Anterior cingulate cortex (tissue), 58 donors: ENCODE measurements at regions not wholly inside any gene's neighbourhood (a gene's known extent, or its start where the extent isn't known, plus 50 kb on each side); places are given as distances from the start of the nearest gene placed in this dataset.
"Not testable (repeated sequence)": the region's sequence is repeated elsewhere in the genome, so short reads cannot be mapped to it uniquely, and the experiment has no call there.

ENCODE experiments used
- DNase-seq, 58 donors: peaks; one replicate each; lab custom pipeline; 2025; lab: John Stamatoyannopoulos, UW

GRCh38 chr20:30164389-30164788 lies 1093.1 kb upstream of the DEFB115 start:
- not testable (repeated sequence) for DNase-seq

GRCh38 chr20:30167540-30167939 lies 1089.9 kb upstream of the DEFB115 start:
- DNase-seq, result no peak

DNA sequence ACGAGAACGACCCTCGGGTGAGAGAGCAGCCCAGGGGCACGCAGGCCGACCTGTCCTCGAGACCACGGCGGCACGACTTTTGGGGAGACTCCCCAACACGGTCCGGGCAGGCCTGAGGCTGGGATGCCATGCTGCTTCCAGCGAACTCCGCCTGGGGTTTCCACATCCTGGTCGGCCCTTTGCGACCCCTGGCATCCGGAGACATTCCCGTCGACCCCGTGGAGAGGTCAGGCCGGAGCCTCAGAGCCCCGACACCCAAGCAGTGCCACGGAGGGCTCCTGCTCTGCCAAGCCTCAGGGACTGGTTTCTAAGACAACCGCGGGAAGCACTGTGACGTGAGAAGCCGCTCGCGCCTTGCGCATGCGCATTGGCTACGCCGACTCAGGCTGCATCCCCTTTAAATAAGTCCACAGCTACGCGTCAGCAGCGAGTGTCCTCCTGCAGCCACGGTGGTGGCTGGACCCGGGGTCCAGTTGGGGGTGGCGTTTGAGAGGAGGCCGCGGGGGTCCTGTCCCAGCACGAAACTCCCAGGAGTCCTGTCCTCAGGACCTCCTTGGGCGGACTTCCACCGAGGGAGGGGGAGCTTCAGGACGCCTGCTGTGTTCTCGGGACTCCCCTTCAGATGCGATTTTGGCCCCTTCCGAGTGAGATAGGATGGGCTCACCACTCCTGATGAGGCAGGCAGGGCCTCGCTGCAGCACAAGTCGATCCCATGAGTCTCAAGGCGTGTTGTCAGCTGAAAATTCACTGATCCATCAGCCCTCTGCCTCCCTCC lies 1089.3 kb upstream of the DEFB115 start:
- DNase-seq, result peak in 1 of 58 donors; percentile 23

- no peak for DNase-seq
These were observed 1088.7 kb upstream of the DEFB115 start for GRCh38 chr20:30168800-30169138.

DNA sequence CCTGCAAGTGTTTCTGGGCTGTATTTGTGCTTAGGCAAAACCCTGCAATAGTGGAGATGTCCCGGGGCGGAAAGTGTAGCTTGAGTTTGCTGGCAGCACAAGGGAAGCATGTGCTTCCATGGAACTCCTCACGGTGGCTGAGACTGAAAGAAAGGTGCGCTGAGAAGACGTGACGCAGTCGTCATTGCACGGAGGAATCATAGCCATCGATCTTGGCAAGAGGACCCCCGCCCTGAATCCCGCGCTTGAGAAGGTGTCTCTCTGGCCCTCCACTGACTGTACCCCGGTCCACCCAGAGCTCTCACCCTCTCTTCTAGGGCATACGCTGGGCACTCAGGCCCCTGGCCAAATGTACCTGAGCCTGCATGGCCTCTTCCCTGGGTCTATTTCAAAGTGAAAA lies 1081.8 kb upstream of the DEFB115 start:
- no peak for DNase-seq

GRCh38 chr20:30183124-30183523 lies 1074.3 kb upstream of the DEFB115 start:
- not testable (repeated sequence) for DNase-seq

DNA sequence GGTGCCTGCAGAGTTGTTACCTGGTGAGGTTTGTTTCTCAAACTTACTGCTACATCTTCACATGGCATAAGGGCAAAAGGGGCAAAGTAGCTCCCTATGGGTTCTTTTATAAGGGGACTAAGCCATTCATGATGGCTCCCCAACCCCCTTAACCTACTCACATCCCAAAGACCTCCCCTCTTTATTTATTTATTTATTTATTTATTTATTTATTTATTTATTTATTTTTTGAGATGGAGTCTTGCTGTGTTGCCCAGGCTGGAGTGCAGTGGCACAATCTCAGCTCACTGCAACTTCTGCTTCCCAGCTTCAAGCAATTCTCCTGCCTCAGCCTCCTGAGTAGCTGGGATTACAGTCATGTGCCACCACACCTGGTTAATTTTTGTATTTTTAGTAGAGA lies 1065.7 kb upstream of the DEFB115 start:
- DNase-seq, result not testable (repeated sequence)

DNA sequence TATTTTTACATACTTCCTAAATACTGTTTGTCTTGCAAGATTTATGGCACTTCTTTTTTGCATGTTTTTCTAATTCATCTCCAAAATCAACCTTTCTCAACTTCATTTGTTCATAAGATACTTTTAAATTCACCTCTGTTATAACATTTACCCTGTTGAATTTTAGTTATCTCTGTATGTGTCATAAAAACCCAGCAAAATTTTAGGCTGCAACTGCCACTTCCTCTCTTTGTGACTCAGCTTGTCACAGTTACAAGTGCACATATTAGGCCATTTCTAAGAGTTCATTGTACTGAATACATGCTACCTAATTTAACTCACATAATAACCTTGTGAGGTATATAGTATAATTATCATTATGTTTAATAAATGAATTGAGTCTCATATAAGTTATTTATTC lies 1023.0 kb upstream of the DEFB115 start:
- not testable (repeated sequence) for DNase-seq

DNA sequence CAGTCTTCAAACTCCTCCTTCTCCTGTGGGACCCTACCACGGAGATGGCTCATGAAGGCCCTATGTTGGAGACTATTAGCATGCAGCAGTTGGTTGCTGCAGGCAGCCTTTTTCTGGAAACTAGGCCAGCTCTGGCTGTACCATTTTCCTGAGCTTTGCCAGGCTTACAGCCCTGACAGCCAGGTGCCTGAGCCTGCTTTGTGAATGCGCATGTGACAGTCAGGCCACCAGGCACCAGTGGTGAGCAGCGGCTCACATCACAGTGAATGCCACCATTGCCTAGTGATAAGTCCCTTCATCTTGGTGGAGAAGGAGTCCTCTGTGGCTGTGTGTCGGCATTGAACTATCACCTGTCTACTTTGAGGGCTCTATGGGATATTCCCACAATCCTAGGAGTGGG lies 982.4 kb upstream of the DEFB115 start:
- DNase-seq, result not testable (repeated sequence)

GRCh38 chr20:30281584-30282197 lies 975.8 kb upstream of the DEFB115 start:
- no peak for DNase-seq

DNA sequence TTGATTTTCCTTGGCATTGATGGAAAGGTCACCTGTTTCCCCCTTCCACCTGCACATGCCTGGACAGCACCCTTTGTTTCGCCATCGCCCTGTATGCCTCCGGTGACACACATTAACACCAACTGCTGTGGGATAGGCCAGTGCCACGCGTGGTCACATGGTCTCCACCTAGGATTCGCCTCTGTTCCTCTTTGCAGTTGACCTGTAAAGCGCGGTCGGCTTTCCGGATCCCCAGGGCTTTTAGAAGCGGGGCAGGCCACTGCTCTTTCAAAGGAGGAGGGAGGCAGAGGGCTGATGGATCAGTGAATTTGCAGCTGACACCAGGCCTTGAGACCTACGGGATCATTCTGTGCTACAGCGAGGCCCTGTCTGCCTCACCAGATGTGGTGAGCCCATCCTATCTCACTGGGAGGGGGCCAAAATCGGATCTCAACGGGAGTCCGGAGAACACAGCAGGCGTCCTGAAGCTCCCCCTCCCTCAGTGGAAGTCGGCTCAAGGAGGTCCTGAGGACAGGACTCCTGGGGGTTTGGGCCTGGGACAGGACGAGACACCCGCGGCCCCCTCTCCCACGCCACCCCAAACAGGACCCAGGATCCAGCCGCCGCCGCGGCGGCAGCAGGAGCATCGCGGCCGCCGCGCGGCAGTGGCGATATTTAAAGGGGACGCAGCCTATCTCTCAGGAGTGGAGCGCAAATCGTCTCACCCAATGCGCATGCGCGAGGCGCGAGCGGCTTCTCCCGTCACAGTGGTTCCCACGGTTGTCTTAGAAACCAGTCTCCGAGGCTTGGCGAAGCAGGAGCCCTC lies 973.8 kb upstream of the DEFB115 start:
- peak in 50 of 58 donors; percentile 2 to 91 (median 67) for DNase-seq

GRCh38 chr20:30284281-30284905 lies 973.1 kb upstream of the DEFB115 start:
- peak in 1 of 58 donors; percentile 27 for DNase-seq

DNA sequence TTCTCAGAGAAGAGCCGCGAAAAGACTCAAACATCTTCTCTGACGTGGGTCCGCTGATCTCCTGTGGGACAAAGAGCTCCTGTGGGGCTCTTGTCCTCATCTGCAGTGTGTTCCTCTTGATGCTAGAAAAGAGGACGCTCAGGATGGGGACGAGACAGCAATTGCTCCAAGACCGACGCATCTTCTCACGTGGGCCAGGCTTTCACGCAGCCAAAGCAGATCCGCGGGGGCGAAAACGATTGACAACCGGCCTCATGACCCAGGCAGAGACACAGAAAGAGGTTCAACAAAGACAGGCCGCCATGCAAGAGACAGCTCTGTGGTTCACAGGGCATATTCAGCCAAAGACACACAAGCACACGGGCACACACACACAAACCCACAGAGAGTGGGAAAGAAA lies 971.8 kb upstream of the DEFB115 start:
- no peak for DNase-seq

DNA sequence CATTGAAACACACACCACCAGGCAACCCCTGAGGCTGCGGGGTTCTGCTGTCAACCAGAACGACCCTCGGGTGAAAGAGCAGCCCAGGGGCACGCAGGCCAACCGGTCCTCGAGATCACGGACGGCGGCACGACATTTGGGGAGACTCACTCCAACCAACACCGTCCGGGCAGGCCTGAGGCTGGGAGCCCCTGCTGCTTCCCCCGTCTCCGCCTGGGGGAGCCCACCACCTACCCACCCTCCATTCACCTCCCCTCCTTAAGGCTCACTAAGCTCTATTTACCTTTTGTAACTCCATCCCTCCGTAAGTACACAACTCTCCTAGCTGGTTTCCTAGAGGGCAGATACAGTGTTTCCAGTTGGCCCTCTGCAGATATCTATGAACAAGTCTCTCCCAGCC lies 971.3 kb upstream of the DEFB115 start:
- no peak for DNase-seq

DNA sequence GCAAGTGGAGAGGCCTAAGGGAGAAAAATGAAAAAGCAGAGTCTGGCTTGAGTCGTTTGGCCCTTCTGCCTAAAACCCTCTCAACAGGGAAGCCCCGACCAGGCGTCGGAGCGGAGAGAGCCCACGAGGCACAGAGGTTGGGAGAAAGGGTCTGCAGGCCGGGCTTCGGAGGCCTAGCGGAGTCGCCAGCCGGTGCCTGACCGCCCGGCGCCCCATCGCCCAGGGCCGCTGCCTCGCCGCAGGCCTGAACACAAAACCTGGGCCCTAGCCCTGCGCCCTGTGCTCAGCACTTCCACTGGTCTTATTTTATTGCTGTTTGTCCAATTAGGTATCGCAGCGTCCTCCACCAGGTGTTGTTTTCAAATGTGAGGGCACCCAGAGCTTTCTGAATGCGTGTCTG lies 970.0 kb upstream of the DEFB115 start:
- not testable (repeated sequence) for DNase-seq

- no peak for DNase-seq
These were observed 969.1 kb upstream of the DEFB115 start for GRCh38 chr20:30288346-30288745.

DNA sequence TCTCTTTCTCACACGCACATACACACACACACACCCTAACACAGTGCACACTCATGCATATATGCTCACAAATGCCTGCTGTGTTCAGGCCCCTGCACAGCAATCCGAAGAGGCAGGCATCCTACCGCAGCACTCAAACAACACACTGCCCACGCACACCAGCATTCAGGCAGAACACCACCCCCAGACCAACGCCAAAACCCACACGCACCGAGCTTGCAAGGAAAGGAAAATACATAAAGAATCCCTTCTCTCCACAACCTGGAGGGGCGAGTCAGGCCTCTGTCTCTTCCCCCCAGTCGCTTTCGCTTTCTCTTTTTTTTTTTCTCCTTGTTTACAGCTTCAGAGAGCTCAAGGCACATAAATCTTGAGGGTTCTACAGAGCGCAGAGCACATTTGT lies 968.4 kb upstream of the DEFB115 start:
- peak in 4 of 58 donors; percentile 1 to 54 (median 20) for DNase-seq

- not testable (repeated sequence) for DNase-seq
These were observed 967.7 kb upstream of the DEFB115 start for GRCh38 chr20:30289711-30290141.

- DNase-seq, result peak in 16 of 58 donors; percentile 7 to 49 (median 24)
These were observed 967.0 kb upstream of the DEFB115 start for GRCh38 chr20:30290361-30291063.

DNA sequence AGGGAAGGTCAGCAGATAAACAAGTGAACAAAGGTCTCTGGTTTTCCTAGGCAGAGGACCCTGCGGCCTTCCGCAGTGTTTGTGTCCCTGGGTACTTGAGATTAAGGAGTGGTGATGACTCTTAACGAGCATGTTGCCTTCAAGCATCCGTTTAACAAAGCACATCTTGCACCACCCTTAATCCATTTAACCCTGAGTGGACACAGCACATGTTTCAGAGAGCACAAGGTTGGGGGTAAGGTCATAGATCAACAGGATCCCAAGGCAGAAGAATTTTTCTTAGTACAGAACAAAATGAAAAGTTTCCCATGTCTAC lies 966.4 kb upstream of the DEFB115 start:
- DNase-seq, result not testable (repeated sequence)
